Astrocyte (in vitro differentiated cells and primary cell): ENCODE measurements at regions not wholly inside any gene's neighbourhood (a gene's known extent, or its start where the extent isn't known, plus 50 kb on each side); places are given as distances from the start of the nearest gene placed in this dataset.

Experiments used
- CTCF ChIP-seq: IDR thresholded peaks from 2 replicates; pipeline ENCODE4 v1.5.1; 2011; ENCODE audit warnings: low read depth, mild to moderate bottlenecking, inconsistent platforms, low read length, moderate library complexity; ENCODE audit not compliant: insufficient read depth
- EZH2 ChIP-seq: IDR thresholded peaks from 2 replicates; pipeline ENCODE4 v1.6.1; 2012; ENCODE audit warnings: mild to moderate bottlenecking, low read length, inconsistent platforms; ENCODE audit not compliant: insufficient read depth

GRCh38 chr10:129032372-129033313 is 434.4 kb upstream of the MGMT start:
- TF ChIP-seq CTCF: no peak
- no peak for TF ChIP-seq EZH2
